Skeletal muscle tissue (tissue), 3 donors: ENCODE measurements at regions not wholly inside any gene's neighbourhood (a gene's known extent, or its start where the extent isn't known, plus 50 kb on each side); places are given as distances from the start of the nearest gene placed in this dataset.

Source experiments
- H3K27ac ChIP-seq: one replicate; pipeline ENCODE4 v1.7.0; 2013; ENCODE audit warnings: mild to moderate bottlenecking, low read depth, low read length, inconsistent platforms
- H3K27me3 ChIP-seq, 3 donors: one replicate each; pipeline ENCODE4 v1.7.0; 2013; ENCODE audit warnings: low read length in 3 of 3; ENCODE audit not compliant: control insufficient read depth in 3 of 3, insufficient read depth in 3 of 3
- H3K36me3 ChIP-seq, 3 donors: one replicate each; pipeline ENCODE4 v1.7.0; 2013; ENCODE audit warnings: low read length in 3 of 3; ENCODE audit not compliant: control insufficient read depth in 3 of 3, insufficient read depth in 3 of 3
- H3K4me1 ChIP-seq, 3 donors: one replicate each; pipeline ENCODE4 v1.7.0; 2013; ENCODE audit warnings: low read length in 3 of 3, mild to moderate bottlenecking in 3 of 3; ENCODE audit not compliant: control insufficient read depth in 3 of 3, insufficient read depth in 3 of 3
- H3K4me3 ChIP-seq, 3 donors: one replicate each; pipeline ENCODE4 v1.7.0; 2013; ENCODE audit warnings: low read length in 3 of 3
- H3K9ac ChIP-seq, 3 donors: one replicate each; pipeline ENCODE4 v1.7.0; 2013; ENCODE audit warnings: low read length in 3 of 3, mild to moderate bottlenecking in 3 of 3, moderate library complexity in 2 of 3, low read depth in 1 of 3
- H3K9me3 ChIP-seq, 3 donors: one replicate each; pipeline ENCODE4 v1.7.0; 2013; ENCODE audit warnings: low read length in 3 of 3; ENCODE audit not compliant: control insufficient read depth in 3 of 3
- donor health status: Osteomylitis.

GRCh38 chr1:29398431-29398830, 162.1 kb downstream of the PTPRU start:
- H3K36me3 ChIP-seq: no peaks in the 10 kb centered on the region
- no peak overlapping the region for H3K4me3 ChIP-seq
- no peak overlapping the region for H3K9ac ChIP-seq
- H3K9me3 ChIP-seq: no peaks in the 10 kb centered on the region
- no peak overlapping the region for H3K27ac ChIP-seq
- peaks cover 0 to 10% (median 1%) of the 10 kb centered on the region in 3 donors for H3K27me3 ChIP-seq
- H3K4me1 ChIP-seq: peaks cover 0 to 4% (median 4%) of the 10 kb centered on the region in 3 donors

- Histone ChIP-seq H3K9ac (no peak overlapping the region), H3K9me3 (no peaks in the 10 kb centered on the region)
Observed at GRCh38 chr1:29397981-29398380, 161.7 kb downstream of the PTPRU start.

GRCh38 chr1:29397256-29397590, 160.9 kb downstream of the PTPRU start:
- no peaks in the 10 kb centered on the region for H3K36me3 ChIP-seq
- peaks cover 0 to 4% (median 4%) of the 10 kb centered on the region in 3 donors for H3K4me1 ChIP-seq
- no peaks in the 10 kb centered on the region for H3K9me3 ChIP-seq
- no peak overlapping the region for H3K9ac ChIP-seq
- H3K27ac ChIP-seq: no peak overlapping the region
- peaks cover 0 to 14% (median 3%) of the 10 kb centered on the region in 3 donors for H3K27me3 ChIP-seq
- H3K4me3 ChIP-seq: no peak overlapping the region

More at GRCh38 chr1:29397981-29398380, 161.7 kb downstream of the PTPRU start:
- no peak overlapping the region for H3K27ac ChIP-seq
- no peaks in the 10 kb centered on the region for H3K36me3 ChIP-seq
- H3K4me3 ChIP-seq: no peak overlapping the region
- H3K4me1 ChIP-seq: peaks cover 0 to 4% (median 4%) of the 10 kb centered on the region in 3 donors
- peaks cover 0 to 12% (median 3%) of the 10 kb centered on the region in 3 donors for H3K27me3 ChIP-seq

GRCh38 chr1:29396438-29397255, 160.3 kb downstream of the PTPRU start:
- Histone ChIP-seq H3K27ac (no peak overlapping the region), H3K36me3 (no peaks in the 10 kb centered on the region)

GRCh38 chr1:29395736-29396437, 159.6 kb downstream of the PTPRU start:
- no peak overlapping the region for H3K27ac ChIP-seq

More at GRCh38 chr1:29396438-29397255, 160.3 kb downstream of the PTPRU start:
- no peak overlapping the region for H3K4me3 ChIP-seq
- no peak overlapping the region for H3K9ac ChIP-seq
- peaks cover 0 to 19% (median 3%) of the 10 kb centered on the region in 3 donors for H3K27me3 ChIP-seq
- H3K9me3 ChIP-seq: no peaks in the 10 kb centered on the region
- H3K4me1 ChIP-seq: peaks cover 0 to 4% (median 4%) of the 10 kb centered on the region in 3 donors

DNA sequence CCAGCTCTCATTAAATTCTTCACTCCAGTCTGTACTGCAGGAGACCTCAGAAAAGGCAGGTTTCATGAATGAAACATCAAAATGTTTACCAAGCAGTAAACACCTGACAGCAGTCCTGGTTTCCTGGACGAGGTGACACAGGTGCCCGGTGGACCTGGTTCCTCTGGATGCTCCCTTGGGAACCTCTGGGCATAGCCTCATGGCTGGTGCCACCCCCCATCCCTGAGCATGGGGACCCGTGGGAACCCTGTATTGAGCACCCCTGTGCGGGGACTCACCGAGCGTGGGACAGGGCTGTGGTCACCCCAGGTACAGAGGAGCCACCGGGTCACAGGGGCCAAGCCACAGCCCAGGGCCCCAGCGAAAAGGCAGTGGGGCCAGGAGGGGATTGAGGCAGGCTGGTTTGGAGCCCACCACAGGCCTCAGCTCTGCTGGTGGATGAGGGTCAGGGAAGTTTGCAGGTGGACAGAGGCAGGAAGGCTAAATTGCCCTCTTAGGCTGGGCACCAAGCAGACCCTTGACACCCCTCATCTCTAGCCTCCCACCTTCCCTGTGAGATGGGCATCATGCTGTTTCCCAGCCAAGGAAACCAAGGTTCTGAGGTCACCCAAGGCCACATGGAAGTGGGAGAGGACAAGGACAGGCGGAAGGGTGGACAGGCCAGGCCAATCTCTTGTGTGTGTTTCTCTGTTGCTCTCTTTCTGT, 158.4 kb downstream of the PTPRU start:
- H3K9me3 ChIP-seq: no peaks in the 10 kb centered on the region

More at GRCh38 chr1:29395736-29396437, 159.6 kb downstream of the PTPRU start:
- H3K9ac ChIP-seq: no peak overlapping the region
- H3K36me3 ChIP-seq: no peaks in the 10 kb centered on the region
- peaks cover 0 to 26% (median 3%) of the 10 kb centered on the region in 3 donors for H3K27me3 ChIP-seq
- H3K9me3 ChIP-seq: no peaks in the 10 kb centered on the region
- H3K4me3 ChIP-seq: no peak overlapping the region
- H3K4me1 ChIP-seq: peaks cover 0 to 4% (median 4%) of the 10 kb centered on the region in 3 donors

GRCh38 chr1:29393451-29393826, 157.1 kb downstream of the PTPRU start:
- no peaks in the 10 kb centered on the region for H3K36me3 ChIP-seq

More for the DNA sequence above, 158.4 kb downstream of the PTPRU start:
- Histone ChIP-seq H3K4me1 (peaks cover 0 to 4% (median 4%) of the 10 kb centered on the region in 3 donors), H3K36me3 (no peaks in the 10 kb centered on the region), H3K27me3 (peaks cover 3 to 30% (median 10%) of the 10 kb centered on the region in 3 donors), H3K27ac (no peak overlapping the region), H3K9ac (no peak overlapping the region), H3K4me3 (no peak overlapping the region)

DNA sequence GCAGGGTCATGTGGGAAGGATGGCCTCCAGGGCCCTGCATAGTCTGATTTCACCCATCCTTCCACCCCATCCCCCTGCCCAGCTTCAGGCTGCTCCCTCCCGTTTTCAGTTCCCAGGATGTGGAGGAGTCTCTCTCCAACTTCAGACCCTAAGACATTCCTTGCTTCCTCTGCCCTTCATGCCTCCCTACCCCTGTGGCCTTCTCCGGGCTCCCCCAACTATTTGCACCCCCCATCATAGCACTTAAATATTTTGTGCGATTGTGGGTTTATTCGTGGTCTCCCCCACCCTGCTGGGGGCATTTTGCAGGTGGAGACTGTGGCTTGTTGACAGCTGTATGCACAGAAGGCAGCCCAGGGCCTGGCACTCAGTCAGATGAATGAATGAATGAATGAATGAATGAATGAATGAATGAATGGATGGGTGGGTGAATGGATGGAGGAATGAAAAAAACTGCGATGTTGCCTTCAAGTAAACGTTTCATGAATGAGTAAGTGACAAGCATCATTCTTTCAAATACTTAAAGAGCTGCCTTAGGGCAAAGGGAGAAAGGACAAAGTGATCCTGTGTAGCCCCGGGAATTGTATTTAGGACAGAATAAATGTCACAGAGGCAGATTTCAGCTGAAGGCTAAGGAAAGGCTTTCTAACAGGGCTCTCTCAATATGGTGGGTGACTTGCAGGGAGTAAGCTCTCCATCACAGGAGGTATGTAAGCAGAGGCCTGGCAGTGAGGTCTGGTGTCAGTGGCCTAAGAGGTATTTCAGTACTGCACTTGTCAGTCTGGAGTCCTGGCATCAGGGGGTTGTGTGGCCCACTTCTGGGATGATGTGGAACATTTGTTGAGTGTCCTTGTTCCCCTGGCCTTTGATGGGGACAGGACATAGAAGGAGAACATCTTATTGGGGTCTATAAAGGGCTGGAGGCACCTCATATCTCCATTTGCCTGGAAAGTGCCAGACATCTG, 156.4 kb downstream of the PTPRU start:
- peaks cover 0 to 4% (median 4%) of the 10 kb centered on the region in 3 donors for H3K4me1 ChIP-seq
- no peak overlapping the region for H3K4me3 ChIP-seq
- no peaks in the 10 kb centered on the region for H3K9me3 ChIP-seq
- no peak overlapping the region for H3K9ac ChIP-seq
- H3K36me3 ChIP-seq: no peaks in the 10 kb centered on the region
- no peak overlapping the region for H3K27ac ChIP-seq
- H3K27me3 ChIP-seq: peaks cover 3 to 35% (median 19%) of the 10 kb centered on the region in 3 donors

More at GRCh38 chr1:29393451-29393826, 157.1 kb downstream of the PTPRU start:
- H3K9ac ChIP-seq: no peak overlapping the region
- H3K4me3 ChIP-seq: no peak overlapping the region
- peaks cover 3 to 34% (median 14%) of the 10 kb centered on the region in 3 donors for H3K27me3 ChIP-seq
- no peak overlapping the region for H3K27ac ChIP-seq
- no peaks in the 10 kb centered on the region for H3K9me3 ChIP-seq
- H3K4me1 ChIP-seq: peaks cover 0 to 4% (median 4%) of the 10 kb centered on the region in 3 donors

GRCh38 chr1:29392036-29392435, 155.7 kb downstream of the PTPRU start:
- H3K4me3 ChIP-seq: no peak overlapping the region
- peaks cover 0 to 4% (median 4%) of the 10 kb centered on the region in 3 donors for H3K4me1 ChIP-seq
- H3K27ac ChIP-seq: no peak overlapping the region
- H3K9me3 ChIP-seq: no peaks in the 10 kb centered on the region
- H3K9ac ChIP-seq: no peak overlapping the region
- H3K36me3 ChIP-seq: no peaks in the 10 kb centered on the region
- H3K27me3 ChIP-seq: peaks cover 3 to 31% (median 19%) of the 10 kb centered on the region in 3 donors
